Esophagus muscularis mucosa (tissue), 4 donors: ENCODE measurements at regions not wholly inside any gene's neighbourhood (a gene's known extent, or its start where the extent isn't known, plus 50 kb on each side); places are given as distances from the start of the nearest gene placed in this dataset.

ENCODE experiments used
- DNase-seq: peaks from one replicate; pipeline ENCODE4 v3.0.0-alpha.2; 2017; ENCODE audit errors: extremely low spot score
- H3K27ac ChIP-seq, 4 donors: fragments of 200-600 bp; sonication (generic); replicated peaks in 1 of 4; 1 replicate in 3 of 4; 2 replicates in 1 of 4; pipeline ENCODE4 v1.5.1; 2016 to 2019; ENCODE audit warnings: mild to moderate bottlenecking in 1 of 4
- H3K27me3 ChIP-seq, 4 donors: fragments of 200-600 bp; sonication (generic); one replicate each; pipeline versions ENCODE4 v1.5.1 to v1.6.0; 2016 to 2019
- H3K36me3 ChIP-seq, 4 donors: fragments of 200-600 bp; sonication (generic); one replicate each; pipeline ENCODE4 v1.5.1; 2016 to 2019
- H3K4me1 ChIP-seq, 4 donors: fragments of 200-600 bp; sonication (generic); one replicate each; pipeline ENCODE4 v1.5.1; 2016 to 2019
- H3K4me3 ChIP-seq, 4 donors: fragments of 200-600 bp; sonication (generic); 1 replicate in 2 of 4; 2 replicates in 2 of 4; pipeline ENCODE4 v1.5.1; 2016 to 2019; ENCODE audit warnings: mild to moderate bottlenecking in 4 of 4, moderate library complexity in 1 of 4
- H3K9me3 ChIP-seq, 4 donors: fragments of 200-600 bp; sonication (generic); 1 replicate in 3 of 4; 2 replicates in 1 of 4; pipeline ENCODE4 v1.5.1; 2016 to 2019
- EP300 ChIP-seq: sonication (generic); formaldehyde crosslinking; IDR thresholded peaks from one replicate; pipeline ENCODE4 v1.6.1; 2017; ENCODE audit warnings: antibody characterized with exemption
- POLR2A ChIP-seq: fragments of 450-650 bp; IDR thresholded peaks from one replicate; pipeline ENCODE4 v1.6.1; 2017; ENCODE audit warnings: antibody characterized with exemption, moderate library complexity, mild to moderate bottlenecking, low read depth
- POLR2AphosphoS5 ChIP-seq, 2 donors: sonication (generic); formaldehyde crosslinking; IDR thresholded peaks; one replicate each; pipeline ENCODE4 v1.6.1; 2017; ENCODE audit warnings: antibody characterized with exemption in 2 of 2
- WGBS: methylation state at CpG from one replicate; pipeline ENCODE4 v1.1.5; 2018; 5-methylcytosine and 5-hydroxymethylcytosine counted together
- intact Hi-C: fragments of 100-400 bp; cut with DNase I; formaldehyde crosslinking; loops from one replicate; pipeline ENCODE4 v1.15.1; 2023
- TF ChIP-seq, protein P1 (sequence below), 3 experiments: fragments of 200-600 bp in 2 of 3; fragments of 450-650 bp in 1 of 3; sonication (generic) in 2 of 3; IDR thresholded peaks; one replicate each; pipeline ENCODE4 v1.5.1; 2017 to 2019; ENCODE audit warnings: antibody characterized with exemption in 3 of 3, mild to moderate bottlenecking in 2 of 3, moderate library complexity in 1 of 3

DNA sequence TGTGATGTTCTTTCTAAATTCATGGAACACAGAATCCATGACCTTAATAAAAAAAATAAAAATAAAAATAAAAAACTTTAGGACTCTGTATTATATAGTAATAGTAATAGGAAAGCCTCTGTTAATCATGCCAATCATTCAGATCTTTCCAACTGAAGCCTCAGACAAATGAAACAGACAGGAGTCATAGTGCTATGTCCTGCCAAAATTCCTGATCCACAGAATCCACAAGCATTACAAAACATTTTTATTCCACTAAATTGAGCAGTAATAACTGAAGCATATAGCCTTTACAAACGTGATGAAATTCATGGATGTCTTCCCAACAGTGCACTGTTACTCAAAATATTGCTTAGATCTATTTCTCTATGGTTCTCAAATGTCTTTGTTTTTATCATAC lies 820.6 kb upstream of the PCDH9 start:
- H3K27me3 ChIP-seq: no peaks in the 10 kb centered on the region
- TF ChIP-seq POLR2A (no peak), POLR2AphosphoS5 (IDR thresholded peaks at IDR 0.05) (no peak), EP300 (no peak)
- TF ChIP-seq, protein P1, sequence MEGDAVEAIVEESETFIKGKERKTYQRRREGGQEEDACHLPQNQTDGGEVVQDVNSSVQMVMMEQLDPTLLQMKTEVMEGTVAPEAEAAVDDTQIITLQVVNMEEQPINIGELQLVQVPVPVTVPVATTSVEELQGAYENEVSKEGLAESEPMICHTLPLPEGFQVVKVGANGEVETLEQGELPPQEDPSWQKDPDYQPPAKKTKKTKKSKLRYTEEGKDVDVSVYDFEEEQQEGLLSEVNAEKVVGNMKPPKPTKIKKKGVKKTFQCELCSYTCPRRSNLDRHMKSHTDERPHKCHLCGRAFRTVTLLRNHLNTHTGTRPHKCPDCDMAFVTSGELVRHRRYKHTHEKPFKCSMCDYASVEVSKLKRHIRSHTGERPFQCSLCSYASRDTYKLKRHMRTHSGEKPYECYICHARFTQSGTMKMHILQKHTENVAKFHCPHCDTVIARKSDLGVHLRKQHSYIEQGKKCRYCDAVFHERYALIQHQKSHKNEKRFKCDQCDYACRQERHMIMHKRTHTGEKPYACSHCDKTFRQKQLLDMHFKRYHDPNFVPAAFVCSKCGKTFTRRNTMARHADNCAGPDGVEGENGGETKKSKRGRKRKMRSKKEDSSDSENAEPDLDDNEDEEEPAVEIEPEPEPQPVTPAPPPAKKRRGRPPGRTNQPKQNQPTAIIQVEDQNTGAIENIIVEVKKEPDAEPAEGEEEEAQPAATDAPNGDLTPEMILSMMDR (IDR thresholded peaks at IDR 0.05): no peak
- intact Hi-C loops: no loop called here
- no peaks in the 10 kb centered on the region for H3K9me3 ChIP-seq
- H3K36me3 ChIP-seq: no peaks in the 10 kb centered on the region
- H3K4me3 ChIP-seq: no peak overlapping the region
- no peaks in the 10 kb centered on the region for H3K4me1 ChIP-seq
- H3K27ac ChIP-seq: no peak overlapping the region
- no peak for DNase-seq
- WGBS: 55% methylated on average over 1 of the region's 1 CpG

DNA sequence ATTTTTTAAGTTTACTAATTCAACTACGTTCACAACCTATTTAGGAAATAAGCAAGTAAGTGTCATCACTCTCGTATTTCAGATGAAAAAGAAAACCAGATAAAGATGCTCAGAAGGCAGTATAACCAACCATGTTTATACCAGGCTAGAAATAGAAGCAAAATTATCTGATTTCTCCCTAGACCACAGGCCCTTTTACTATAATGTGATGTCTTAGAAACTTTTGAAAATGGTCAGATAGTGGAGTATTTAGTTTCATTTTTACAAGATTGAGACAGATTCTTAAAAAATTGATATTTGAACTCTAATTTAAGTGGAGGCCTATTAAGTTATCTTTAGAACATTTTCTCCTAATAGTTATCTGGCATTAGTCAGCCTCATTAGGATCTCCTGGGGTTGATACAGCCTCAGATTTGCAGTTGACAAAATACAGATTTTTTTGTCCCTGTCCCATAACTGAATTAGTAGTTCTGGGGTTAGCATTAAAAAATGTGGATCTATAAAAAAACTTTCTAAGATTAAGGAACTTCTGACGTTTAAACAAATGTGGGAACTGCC lies 818.7 kb upstream of the PCDH9 start:
- WGBS: 81% methylated on average over 3 of the region's 3 CpGs
- no peaks in the 10 kb centered on the region for H3K4me1 ChIP-seq
- H3K36me3 ChIP-seq: no peaks in the 10 kb centered on the region
- TF ChIP-seq POLR2AphosphoS5 (IDR thresholded peaks at IDR 0.05): no peak
- TF ChIP-seq, protein P1 (IDR thresholded peaks at IDR 0.05): no peak
- TF ChIP-seq POLR2A: no peak
- TF ChIP-seq EP300: no peak
- intact Hi-C loops: no loop called here
- no peak overlapping the region for H3K4me3 ChIP-seq
- no peaks in the 10 kb centered on the region for H3K9me3 ChIP-seq
- no peaks in the 10 kb centered on the region for H3K27me3 ChIP-seq
- H3K27ac ChIP-seq: no peak overlapping the region
- DNase-seq: no peak

DNA sequence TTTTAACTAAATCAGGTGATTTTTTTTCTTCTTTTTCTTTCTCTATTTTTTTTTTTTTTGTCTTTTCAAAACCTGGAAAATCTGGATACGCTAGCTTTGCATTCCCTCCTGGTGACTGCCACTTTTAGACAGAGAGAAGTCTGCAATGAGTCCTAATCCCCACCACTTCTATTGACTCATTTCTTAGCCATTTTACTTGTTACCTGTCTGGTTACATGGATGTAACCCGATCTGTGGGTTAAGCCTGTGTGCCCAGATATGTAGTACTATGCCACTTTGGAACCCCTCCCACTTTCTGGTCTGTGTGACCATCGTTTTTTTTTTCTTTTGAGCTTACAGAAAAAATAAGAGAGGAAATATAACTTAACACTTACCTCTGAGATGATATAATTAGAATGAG lies 817.8 kb upstream of the PCDH9 start:
- Histone ChIP-seq H3K36me3 (no peaks in the 10 kb centered on the region), H3K4me3 (no peak overlapping the region), H3K27me3 (no peaks in the 10 kb centered on the region), H3K4me1 (no peaks in the 10 kb centered on the region), H3K27ac (no peak overlapping the region), H3K9me3 (no peaks in the 10 kb centered on the region)
- TF ChIP-seq, protein P1 (IDR thresholded peaks at IDR 0.05): no peak
- TF ChIP-seq EP300 (no peak), POLR2A (no peak), POLR2AphosphoS5 (IDR thresholded peaks at IDR 0.05) (no peak)
- 75% methylated on average over 3 of the region's 3 CpGs for WGBS
- intact Hi-C loops: no loop called here
- DNase-seq: no peak

DNA sequence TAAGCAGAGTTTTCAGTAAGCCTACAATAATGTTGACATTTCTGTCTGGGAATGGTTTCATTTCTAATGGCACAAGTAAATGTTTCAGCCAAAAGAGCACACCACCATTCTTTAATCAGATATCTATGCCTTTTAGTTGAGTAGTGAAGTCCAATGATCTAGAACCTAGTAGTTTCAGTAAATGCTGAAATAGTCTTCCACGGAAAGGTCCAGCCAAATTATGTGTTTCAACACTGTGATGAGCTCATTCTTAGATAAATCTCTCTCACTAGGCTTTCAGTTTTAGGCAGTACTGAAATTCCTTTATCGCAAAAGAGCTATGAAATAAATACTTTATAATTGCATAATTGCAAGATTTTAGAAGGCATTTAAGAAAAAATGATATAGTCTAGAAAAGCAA lies 816.8 kb upstream of the PCDH9 start:
- TF ChIP-seq, protein P1 (IDR thresholded peaks at IDR 0.05): no peak
- no peak for TF ChIP-seq POLR2A
- no peak for TF ChIP-seq EP300
- TF ChIP-seq POLR2AphosphoS5 (IDR thresholded peaks at IDR 0.05): no peak
- H3K36me3 ChIP-seq: no peaks in the 10 kb centered on the region
- no peaks in the 10 kb centered on the region for H3K27me3 ChIP-seq
- H3K9me3 ChIP-seq: no peaks in the 10 kb centered on the region
- H3K4me1 ChIP-seq: no peaks in the 10 kb centered on the region
- no peak for DNase-seq
- WGBS: 77% methylated on average over 2 of the region's 2 CpGs
- H3K27ac ChIP-seq: no peak overlapping the region
- no peak overlapping the region for H3K4me3 ChIP-seq
- intact Hi-C loops: no loop called here

DNA sequence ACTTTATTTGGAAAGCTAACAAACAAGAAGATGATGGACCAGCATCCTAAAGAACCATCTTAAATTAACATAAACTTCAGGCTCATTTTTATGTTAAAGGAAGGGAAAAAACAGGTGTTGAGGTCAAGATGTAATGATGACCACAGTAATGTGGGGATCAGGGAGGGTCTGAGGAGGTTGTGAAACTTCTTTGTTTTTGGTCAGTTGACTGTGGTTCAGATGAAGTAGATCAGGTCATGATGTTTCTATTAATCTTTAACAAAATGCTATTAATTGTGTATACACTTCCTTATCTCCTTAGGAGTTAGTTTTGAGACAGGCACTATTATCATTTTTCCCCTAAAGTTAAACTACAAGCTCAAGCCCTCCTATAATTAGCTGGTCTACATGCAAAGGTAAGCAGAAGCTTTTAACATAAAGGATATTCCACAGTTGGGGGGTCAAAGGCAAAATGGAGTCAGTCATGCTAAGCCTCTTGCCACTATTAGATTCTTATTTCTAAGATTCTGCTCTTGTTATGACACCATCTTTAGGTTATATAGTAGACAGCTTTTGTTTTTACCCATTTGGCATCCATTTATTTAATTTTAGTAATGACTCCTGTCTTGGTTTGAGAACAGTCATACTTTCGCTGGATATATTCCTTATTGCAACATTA lies 800.1 kb upstream of the PCDH9 start:
- WGBS: 69% methylated on average over 1 of the region's 1 CpG
- no peaks in the 10 kb centered on the region for H3K36me3 ChIP-seq
- H3K27me3 ChIP-seq: no peaks in the 10 kb centered on the region
- TF ChIP-seq, protein P1 (IDR thresholded peaks at IDR 0.05): no peak
- TF ChIP-seq POLR2A (no peak), EP300 (no peak), POLR2AphosphoS5 (IDR thresholded peaks at IDR 0.05) (no peak)
- no peak overlapping the region for H3K4me3 ChIP-seq
- intact Hi-C loops: no loop called here
- H3K27ac ChIP-seq: no peak overlapping the region
- no peak for DNase-seq
- H3K9me3 ChIP-seq: no peaks in the 10 kb centered on the region
- no peaks in the 10 kb centered on the region for H3K4me1 ChIP-seq
